MV-4-11 (cell line): ENCODE measurements at regions not wholly inside any gene's neighbourhood (a gene's known extent, or its start where the extent isn't known, plus 50 kb on each side); places are given as distances from the start of the nearest gene placed in this dataset.

Experiments used
- DNase-seq: peaks from one replicate; lab custom pipeline; 2025; lab: John Stamatoyannopoulos, UW

DNA sequence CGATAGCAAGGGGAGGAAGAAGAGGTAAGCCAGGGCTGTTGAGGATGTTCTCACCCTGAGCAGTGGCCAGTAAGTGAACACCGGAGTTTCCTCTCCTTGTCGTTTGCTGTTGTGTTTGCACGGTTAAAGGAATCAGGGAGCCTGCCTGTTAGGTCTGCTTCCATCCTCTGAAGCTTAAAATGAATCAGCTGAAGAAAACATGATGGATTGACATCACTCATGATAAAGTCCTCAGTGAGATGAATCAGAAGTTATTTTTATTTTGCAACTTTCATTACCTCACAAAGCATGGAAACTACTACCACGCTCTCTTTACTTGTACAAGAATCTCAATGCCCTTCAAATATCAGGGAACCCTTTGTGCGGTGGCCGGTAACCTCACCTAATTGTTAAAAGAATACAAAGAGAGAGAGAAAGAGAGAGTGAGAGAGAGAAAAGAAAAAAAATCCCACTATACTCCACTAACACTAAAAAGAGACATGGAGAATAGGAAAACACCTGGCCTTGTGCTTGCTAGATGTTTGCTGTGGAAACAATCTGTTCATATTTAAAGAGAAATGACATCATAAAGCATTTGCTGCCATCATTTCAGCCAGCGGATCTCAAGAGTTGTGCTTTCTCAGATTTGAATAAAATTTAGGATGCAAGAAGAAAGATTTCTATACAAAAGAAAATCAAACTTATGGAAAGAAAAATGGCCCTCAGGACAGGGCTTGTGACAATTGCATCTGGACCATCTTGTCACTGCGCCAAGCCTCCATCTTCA, 441.6 kb upstream of the SALL1 start:
- no peak for DNase-seq

DNA sequence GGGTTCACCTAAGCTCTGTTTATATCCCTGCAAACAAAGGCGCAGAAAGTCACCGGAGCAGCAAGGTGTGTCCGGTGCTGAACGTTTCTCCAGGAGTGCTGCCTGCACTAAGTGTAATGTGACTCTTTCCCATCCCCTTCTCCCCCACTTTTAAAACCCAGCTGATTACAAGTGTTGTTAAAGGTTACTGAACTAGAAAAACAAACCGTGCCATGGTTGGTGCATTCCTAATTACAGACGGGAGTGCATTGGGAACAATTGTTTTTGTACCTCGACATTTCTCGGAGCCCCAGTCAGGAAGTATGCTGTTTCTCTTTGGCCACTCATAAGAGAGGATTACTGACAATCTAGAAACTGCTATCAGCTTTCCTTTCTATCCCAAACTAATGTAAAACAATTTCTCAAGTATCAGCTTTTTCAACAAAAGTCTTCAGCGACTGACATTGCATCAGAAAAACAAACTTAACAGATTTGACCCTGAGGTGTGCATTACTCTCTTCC, 441.0 kb upstream of the SALL1 start:
- no peak for DNase-seq

DNA sequence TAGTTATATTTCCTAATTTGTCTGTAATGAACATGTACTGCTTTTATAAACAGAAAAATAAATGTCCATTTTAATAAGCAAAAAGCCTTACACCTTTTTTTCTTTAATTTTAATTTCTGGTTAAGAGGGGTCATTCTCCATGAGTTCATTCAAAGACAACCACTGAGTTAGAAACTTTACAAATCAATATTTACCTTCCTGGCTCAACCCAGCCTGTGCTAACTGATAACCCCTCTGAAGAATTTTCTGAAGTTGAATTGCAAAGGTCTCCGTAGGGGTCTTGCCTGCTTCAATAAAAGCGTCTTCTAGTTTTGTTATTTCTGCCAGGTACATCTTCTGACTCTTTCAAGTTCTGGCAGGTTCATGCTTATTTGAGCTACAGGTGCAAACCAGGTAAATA, 440.4 kb upstream of the SALL1 start:
- no peak for DNase-seq

DNA sequence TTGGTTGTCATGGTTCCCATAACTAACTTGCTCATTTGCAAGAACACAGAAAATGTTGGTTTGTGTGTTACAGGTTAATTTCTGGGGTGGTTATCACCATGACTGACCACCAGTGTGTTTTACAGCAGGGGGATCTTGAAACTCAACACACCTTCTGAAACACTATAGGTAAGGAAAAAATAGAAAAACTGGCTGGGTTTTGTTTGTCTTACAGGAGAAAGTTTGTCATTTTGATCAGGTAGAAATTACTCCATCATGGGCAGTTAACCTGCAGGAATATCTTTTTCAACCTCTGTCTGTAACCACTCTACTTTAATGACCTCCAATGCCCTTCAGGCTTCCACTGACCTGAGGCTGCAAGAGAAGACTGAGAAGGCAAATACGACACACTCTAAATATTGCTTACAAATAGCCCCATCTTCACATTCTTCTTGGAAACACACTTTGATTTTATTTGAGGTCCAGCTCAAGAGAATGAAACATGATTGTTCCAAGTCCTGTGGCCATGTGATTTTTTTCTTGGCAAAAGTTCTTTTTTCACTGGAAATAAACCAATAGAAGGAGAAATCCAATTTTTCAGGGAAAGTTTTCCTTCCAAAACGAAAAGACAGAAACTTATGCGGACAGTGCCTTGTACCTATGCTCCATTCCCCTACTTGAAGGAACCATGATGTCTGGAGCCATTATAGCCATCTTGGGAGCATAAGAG, 428.7 kb upstream of the SALL1 start:
- DNase-seq = no peak

DNA sequence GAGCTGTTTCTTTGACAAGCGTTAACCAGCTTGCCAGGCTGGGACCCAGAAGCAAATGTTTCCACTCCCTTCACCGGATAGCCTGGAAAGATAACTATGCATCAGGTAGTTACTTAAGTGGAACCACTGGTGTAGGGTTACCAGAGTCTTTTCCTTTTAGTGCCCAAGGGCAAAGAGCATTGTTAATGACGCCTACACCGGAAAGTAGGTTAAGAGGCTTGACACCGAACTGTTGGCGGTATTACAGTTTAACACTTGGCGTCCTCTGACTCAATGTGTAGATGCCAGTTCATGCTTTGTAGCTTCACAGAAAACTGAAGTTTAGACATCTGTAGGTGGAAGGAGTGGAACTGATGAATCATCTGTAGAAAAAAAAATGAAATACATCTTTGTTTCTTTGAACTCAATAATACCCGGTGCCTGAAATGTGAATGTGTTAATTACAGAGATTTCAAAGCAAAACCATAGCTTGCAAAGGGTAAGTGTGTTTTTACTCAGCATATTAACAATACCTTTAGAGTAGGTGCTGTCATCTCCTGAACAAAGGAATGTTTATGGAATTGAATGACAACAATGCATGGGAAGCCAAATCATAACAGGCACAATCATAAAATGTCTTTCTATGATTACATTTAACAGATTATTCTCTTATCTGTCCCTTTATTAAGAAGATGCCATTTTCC, 426.7 kb upstream of the SALL1 start:
- DNase-seq = no peak

DNA sequence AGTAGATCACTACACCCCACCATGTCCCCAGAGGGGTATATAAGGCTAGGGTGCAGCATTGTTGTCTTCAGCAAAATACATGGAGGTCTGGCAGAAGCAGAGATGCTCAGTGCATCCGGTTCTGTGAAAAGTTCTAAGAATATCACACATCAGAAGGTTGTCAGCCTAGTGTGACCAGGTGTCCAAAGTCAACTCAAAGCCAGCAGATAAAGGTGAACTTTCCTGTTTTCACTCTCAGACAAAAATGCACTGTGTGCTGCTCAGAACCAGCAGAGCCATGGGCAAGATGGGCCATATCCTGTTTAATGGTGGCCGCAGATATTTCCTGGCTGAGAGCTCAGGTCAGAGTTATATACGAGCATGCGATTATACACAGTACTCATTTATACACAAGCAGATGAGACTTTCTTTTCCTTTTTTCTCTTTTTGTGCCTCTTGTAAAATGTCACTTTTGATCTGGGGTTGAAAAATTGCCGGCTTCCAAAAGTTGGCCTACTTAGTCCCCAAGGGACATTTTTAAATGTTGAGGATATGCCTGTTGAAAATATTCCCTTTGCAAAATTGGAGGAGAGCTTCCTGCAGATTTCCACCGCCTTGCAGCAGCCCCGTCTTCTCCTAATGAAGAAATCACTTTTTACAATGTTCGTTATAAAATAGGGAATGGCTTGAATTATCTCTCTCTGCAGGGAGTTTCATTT, 425.6 kb upstream of the SALL1 start:
- DNase-seq = no peak

- peak; percentile 53 for DNase-seq
Observed at GRCh38 chr16:51573191-51573590, 422.1 kb upstream of the SALL1 start.

GRCh38 chr16:51569203-51569931, 418.3 kb upstream of the SALL1 start:
- DNase-seq = peak; percentile 97

DNA sequence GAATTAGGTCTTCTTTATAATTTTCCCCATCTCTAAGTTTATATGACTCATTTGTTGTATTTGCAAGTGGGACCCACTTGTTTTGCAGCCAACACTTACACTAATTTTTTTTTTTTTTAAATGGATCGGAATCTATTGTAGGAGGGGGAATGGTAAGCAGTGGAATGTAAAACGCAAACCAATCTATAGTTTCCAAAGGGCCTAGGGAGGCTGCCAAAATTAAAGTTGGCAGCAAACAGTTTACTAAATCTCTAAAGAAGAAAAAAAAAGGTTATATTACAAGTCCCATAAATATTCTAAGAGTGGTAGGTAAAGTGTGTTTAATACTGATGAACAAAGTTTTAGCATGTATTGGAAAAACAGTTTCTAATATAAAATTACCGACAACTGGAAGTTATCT, 416.8 kb upstream of the SALL1 start:
- no peak for DNase-seq

GRCh38 chr16:51565184-51565583, 414.1 kb upstream of the SALL1 start:
- peak; percentile 79 for DNase-seq

- peak; percentile 75 for DNase-seq
Observed at GRCh38 chr16:51562891-51563290, 411.8 kb upstream of the SALL1 start.

- DNase-seq = no peak
Observed at GRCh38 chr16:51559901-51560300, 408.8 kb upstream of the SALL1 start.

- DNase-seq = no peak
Observed at GRCh38 chr16:51557670-51558069, 406.6 kb upstream of the SALL1 start.

DNA sequence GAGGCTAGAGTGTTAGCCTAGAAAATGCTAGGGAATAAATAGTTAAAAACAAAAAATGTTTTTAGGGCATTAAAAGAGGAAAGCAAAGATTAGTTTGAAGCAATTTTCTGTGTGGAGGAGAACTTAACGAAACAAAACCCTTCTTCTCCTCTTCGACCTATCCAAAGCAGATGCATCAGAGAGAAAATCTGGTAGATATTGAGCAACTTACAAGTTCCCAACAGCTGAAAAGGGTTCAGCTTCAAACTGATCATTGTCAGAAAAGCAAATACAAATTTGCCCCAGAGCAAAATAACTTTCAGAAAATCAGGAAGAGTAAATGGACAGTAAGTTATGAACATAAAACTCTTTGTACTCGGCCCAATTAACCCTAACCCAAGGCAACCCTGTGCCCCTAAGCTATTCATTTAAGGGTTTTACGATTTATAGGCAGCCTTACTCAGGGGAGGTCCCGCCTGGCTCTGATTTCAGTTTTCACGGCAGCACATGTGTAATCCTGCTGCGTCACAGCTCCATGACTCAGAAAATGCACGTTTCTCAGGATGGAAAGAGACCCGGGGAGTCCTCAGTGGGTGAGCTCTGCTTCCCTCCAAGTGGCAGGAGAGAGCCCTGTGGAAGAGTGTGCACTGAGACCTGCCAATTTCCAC, 405.7 kb upstream of the SALL1 start:
- no peak for DNase-seq

DNA sequence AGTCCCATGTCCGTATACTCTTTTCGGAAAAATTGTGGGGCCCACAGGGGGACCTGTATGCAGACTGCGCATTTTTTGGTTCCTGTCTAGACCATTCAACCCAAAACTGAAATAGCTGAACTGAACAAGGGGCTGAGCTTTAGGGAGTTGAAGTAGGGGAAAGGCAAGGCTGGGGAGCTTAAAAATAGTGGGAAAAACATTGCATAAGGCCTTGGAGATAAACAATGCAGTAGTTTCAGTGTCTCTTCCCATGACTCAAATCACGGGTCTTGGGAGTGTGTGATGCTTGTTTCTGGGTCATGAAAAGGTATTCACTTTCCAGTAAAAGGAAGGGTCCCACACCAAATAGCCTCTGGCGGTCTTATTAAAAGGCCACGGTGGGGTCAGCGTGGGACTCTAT, 402.8 kb upstream of the SALL1 start:
- DNase-seq = no peak

GRCh38 chr16:51553314-51553713, 402.2 kb upstream of the SALL1 start:
- no peak for DNase-seq

- no peak for DNase-seq
Observed at GRCh38 chr16:51550800-51551347, 399.8 kb upstream of the SALL1 start.

DNA sequence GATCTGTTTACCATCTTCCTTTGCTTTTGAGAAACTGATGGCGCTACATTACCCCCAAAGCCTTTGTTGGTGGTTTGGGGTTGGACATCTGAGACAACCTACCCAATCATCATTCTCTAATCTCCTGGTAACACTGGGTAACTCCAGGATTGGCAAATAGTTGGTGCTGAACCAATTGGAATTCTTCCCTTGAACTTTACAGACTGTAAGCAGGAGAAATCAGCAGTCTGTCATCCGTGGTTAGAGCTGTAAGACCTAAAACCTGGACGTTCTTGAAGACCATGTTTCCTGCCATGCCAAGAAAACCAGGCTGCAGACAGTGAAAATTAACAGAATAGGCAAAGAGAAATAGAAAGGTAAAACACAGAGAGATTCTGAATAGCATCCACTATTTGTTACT, 398.8 kb upstream of the SALL1 start:
- no peak for DNase-seq

GRCh38 chr16:51545951-51546350, 394.9 kb upstream of the SALL1 start:
- no peak for DNase-seq

DNA sequence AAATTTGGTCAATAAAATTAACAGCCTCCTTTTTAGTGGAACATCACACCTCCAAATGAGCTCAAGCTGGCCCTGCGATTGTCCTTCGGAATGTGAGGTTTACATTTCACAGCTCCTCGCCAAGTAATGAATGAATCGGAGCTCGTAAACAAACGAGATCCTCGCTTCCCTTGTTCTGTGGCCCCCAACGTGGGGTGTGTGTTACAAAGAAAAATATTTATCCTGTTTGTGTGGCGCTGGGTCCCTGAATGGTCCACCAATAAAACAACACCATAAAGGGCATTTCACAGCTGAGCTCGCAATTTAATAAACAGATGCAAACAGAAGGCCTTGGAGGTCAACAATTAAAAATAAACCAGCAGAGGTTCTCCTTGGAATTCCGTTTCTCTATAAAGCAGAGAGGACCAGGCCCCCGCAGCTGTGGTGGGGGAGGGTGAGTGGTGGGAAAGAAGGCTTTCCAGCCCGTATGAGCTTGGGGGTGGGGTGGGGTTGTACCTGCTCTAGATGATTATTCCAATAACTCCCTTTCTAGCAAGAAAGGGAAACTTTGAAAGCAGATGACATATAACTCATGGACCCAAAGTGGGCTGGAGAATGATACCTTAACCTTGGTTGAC, 393.9 kb upstream of the SALL1 start:
- no peak for DNase-seq
